ENCODE measurements at regions not wholly inside any gene's neighbourhood (a gene's known extent, or its start where the extent isn't known, plus 50 kb on each side); places are given as distances from the start of the nearest gene placed in this dataset.
"Not testable (repeated sequence)": the region's sequence is repeated elsewhere in the genome, so short reads cannot be mapped to it uniquely, and the experiment has no call there.

- no peak overlapping the region for H3K4me3 ChIP-seq (ENCODE audit: low read depth, low read length)
- in situ Hi-C loops (cut with HindIII; ENCODE audit: low sequenced_read_pairs): no loop called here
- no peak for DNase-seq (ENCODE audit: low read depth, low spot score)
- TF ChIP-seq CTCF (IDR thresholded peaks at IDR 0.05; ENCODE audit: low read depth, low read length): no peak
Observed at GRCh38 chr1:31510853-31511789, 65.2 kb upstream of the TINAGL1 start.

- H3K4me3 ChIP-seq (ENCODE audit: low read depth, low read length): no peak overlapping the region
- no peak for DNase-seq (ENCODE audit: low read depth, low spot score)
- no peak for TF ChIP-seq CTCF (IDR thresholded peaks at IDR 0.05; ENCODE audit: low read depth, low read length)
- in situ Hi-C loops (cut with HindIII; ENCODE audit: low sequenced_read_pairs): no loop called here
Observed at GRCh38 chr1:31511848-31512615, 64.3 kb upstream of the TINAGL1 start.

- no peak for DNase-seq (ENCODE audit: low read depth, low spot score)
- H3K4me3 ChIP-seq (ENCODE audit: low read depth, low read length): no peak overlapping the region
- TF ChIP-seq CTCF (IDR thresholded peaks at IDR 0.05; ENCODE audit: low read depth, low read length): no peak
- in situ Hi-C loops (cut with HindIII; ENCODE audit: low sequenced_read_pairs): no loop called here
Observed at GRCh38 chr1:31514117-31514516, 62.2 kb upstream of the TINAGL1 start.

GRCh38 chr1:31515056-31515775, 61.1 kb upstream of the TINAGL1 start:
- in situ Hi-C loops (cut with HindIII; ENCODE audit: low sequenced_read_pairs): no loop called here
- DNase-seq (ENCODE audit: low read depth, low spot score): no peak
- TF ChIP-seq CTCF (IDR thresholded peaks at IDR 0.05; ENCODE audit: low read depth, low read length): no peak

GRCh38 chr1:31515936-31516335, 60.4 kb upstream of the TINAGL1 start:
- in situ Hi-C loops (cut with HindIII; ENCODE audit: low sequenced_read_pairs): no loop called here
- no peak for DNase-seq (ENCODE audit: low read depth, low spot score)
- no peak overlapping the region for H3K4me3 ChIP-seq (ENCODE audit: low read depth, low read length)
- no peak for TF ChIP-seq CTCF (IDR thresholded peaks at IDR 0.05; ENCODE audit: low read depth, low read length)

More at GRCh38 chr1:31515056-31515775, 61.1 kb upstream of the TINAGL1 start:
- H3K4me3 ChIP-seq (ENCODE audit: low read depth, low read length): no peak overlapping the region

- no peak for DNase-seq (ENCODE audit: low read depth, low spot score)
- H3K4me3 ChIP-seq (ENCODE audit: low read depth, low read length): no peak overlapping the region
- in situ Hi-C loops (cut with HindIII; ENCODE audit: low sequenced_read_pairs): no loop called here
- TF ChIP-seq CTCF (IDR thresholded peaks at IDR 0.05; ENCODE audit: low read depth, low read length): no peak
Observed at GRCh38 chr1:31517301-31517700, 59.0 kb upstream of the TINAGL1 start.

GRCh38 chr1:31517986-31518385, 58.3 kb upstream of the TINAGL1 start:
- H3K4me3 ChIP-seq (ENCODE audit: low read depth, low read length); in situ Hi-C loops (cut with HindIII; ENCODE audit: low sequenced_read_pairs); DNase-seq (ENCODE audit: low read depth, low spot score): not testable (repeated sequence)
